GM12878 (cell line): ENCODE measurements at regions not wholly inside any gene's neighbourhood (a gene's known extent, or its start where the extent isn't known, plus 50 kb on each side); places are given as distances from the start of the nearest gene placed in this dataset.

Experiments
- ATAC-seq: fragments of 200-7000 bp; cut with Tn5 transposase; 3 replicates; pipeline ENCODE4 v1.9.1; 2020; ENCODE audit warnings: mild to moderate bottlenecking, moderate library complexity
- BruUV-seq: library from RNA; stranded (reverse); fragments of 400-500 nt; replicated peaks from 2 replicates; lab custom pipeline; 2021; lab: Mats Ljungman, UMichigan
- CTCF ChIA-PET: fragments of 300-600 bp; sonication (Branson Sonifier 250); formaldehyde crosslinking; extraction: SDS; loops from one replicate; lab custom pipeline; 2021; ENCODE audit warnings: inconsistent platforms; lab: Yijun Ruan, JAX
- POLR2A ChIA-PET: fragments of 350-600 bp; formaldehyde crosslinking; extraction: SDS; loops from one replicate; lab custom pipeline; 2021; ENCODE audit warnings: inconsistent platforms; lab: Charles Lee
- RAD21 ChIA-PET: fragments of 300-600 bp; sonication (Branson Sonifier 250); formaldehyde crosslinking; loops from one replicate; lab custom pipeline; 2023; ENCODE audit warnings: antibody characterized with exemption; ENCODE audit not compliant: unreplicated experiment; lab: Charles Lee
- SMC1A ChIA-PET: fragments of 300-600 bp; sonication (Branson Sonifier 250); formaldehyde crosslinking; loops from one replicate; lab custom pipeline; 2023; ENCODE audit not compliant: unreplicated experiment, uncharacterized antibody; lab: Charles Lee
- DNase-seq: peaks from one replicate; pipeline ENCODE4 v3.0.0-alpha.2; 2011; ENCODE audit warnings: low read depth, low spot score
- FAIRE-seq: peaks from 3 replicates; lab custom pipeline; 2011; peaks lifted over from hg19 to GRCh38; lab: Jason Lieb, UNC
- H2AFZ ChIP-seq: 2 replicates; pipeline ENCODE4 v1.6.0; 2011; ENCODE audit warnings: low read depth, low read length, control low read depth; ENCODE audit not compliant: control insufficient read depth
- H3K27ac ChIP-seq: 2 replicates; pipeline ENCODE4 v1.5.1; 2011; ENCODE audit warnings: control low read depth; ENCODE audit not compliant: control insufficient read depth, insufficient read depth
- H3K27me3 ChIP-seq, 2 experiments: replicated peaks in 1 of 2; 2 replicates each; pipeline versions ENCODE4 v1.6.0 to v1.6.1; 2011; ENCODE audit warnings: low read length in 1 of 2; ENCODE audit not compliant: control insufficient read depth in 2 of 2, insufficient read depth in 2 of 2
- H3K36me3 ChIP-seq, 2 experiments: 2 replicates each; pipeline ENCODE4 v1.5.1; 2011; ENCODE audit warnings: low read length in 1 of 2; ENCODE audit not compliant: control insufficient read depth in 2 of 2, insufficient read depth in 2 of 2
- H3K4me1 ChIP-seq: 2 replicates; pipeline ENCODE4 v1.6.1; 2011; ENCODE audit warnings: mild to moderate bottlenecking, low read length, moderate library complexity, mixed read lengths; ENCODE audit not compliant: control insufficient read depth, insufficient read depth
- H3K4me2 ChIP-seq: 2 replicates; pipeline ENCODE4 v1.6.0; 2011; ENCODE audit warnings: control low read depth; ENCODE audit not compliant: control insufficient read depth, insufficient read depth
- H3K4me3 ChIP-seq: fragments of 200-600 bp; sonication (generic); 2 replicates; pipeline ENCODE4 v1.5.1; 2016
- H3K79me2 ChIP-seq: 2 replicates; pipeline ENCODE4 v1.6.0; 2011; ENCODE audit warnings: low read length; ENCODE audit not compliant: control insufficient read depth, insufficient read depth
- H3K9ac ChIP-seq: 2 replicates; pipeline ENCODE4 v1.8.0; 2011; ENCODE audit warnings: low read length, control low read depth, mixed read lengths; ENCODE audit not compliant: control insufficient read depth, insufficient read depth
- H3K9me3 ChIP-seq: replicated peaks from 3 replicates; pipeline ENCODE4 v1.5.1; 2011; ENCODE audit warnings: mild to moderate bottlenecking, low read length; ENCODE audit not compliant: control insufficient read depth, insufficient read depth
- H4K20me1 ChIP-seq: 2 replicates; pipeline ENCODE4 v1.6.0; 2011; ENCODE audit not compliant: control insufficient read depth, insufficient read depth
- HCFC1 ChIP-seq: fragments of 150-350 bp; IDR thresholded peaks from 2 replicates; pipeline ENCODE4 v1.6.1; 2014; ENCODE audit warnings: low read length
- JUNB ChIP-seq: IDR thresholded peaks from 2 replicates; pipeline ENCODE4 v1.6.1; 2016; ENCODE audit warnings: antibody characterized with exemption, mild to moderate bottlenecking
- MXI1 ChIP-seq: fragments of 150-350 bp; IDR thresholded peaks from 2 replicates; pipeline ENCODE4 v1.6.1; 2011; ENCODE audit warnings: low read depth, mild to moderate bottlenecking, inconsistent platforms, low read length, improper control_type of control experiment
- NR2C2 ChIP-seq: IDR thresholded peaks from 2 replicates; pipeline ENCODE4 v1.6.1; 2011; ENCODE audit warnings: borderline replicate concordance, low read depth; ENCODE audit not compliant: control insufficient read depth, insufficient read length
- NRF1 ChIP-seq: conservative IDR thresholded peaks from 2 replicates; pipeline ENCODE4 v1.6.1; 2011; ENCODE audit warnings: mild to moderate bottlenecking, low read depth, low read length, improper control_type of control experiment
- POLR2A ChIP-seq: IDR thresholded peaks from 2 replicates; pipeline ENCODE4 v1.6.1; 2011; ENCODE audit warnings: low read depth, mild to moderate bottlenecking, low read length
- RAD21 ChIP-seq: IDR thresholded peaks from 2 replicates; pipeline ENCODE4 v1.6.1; 2011; ENCODE audit warnings: mild to moderate bottlenecking, low read depth, low read length, moderate library complexity; ENCODE audit not compliant: insufficient read depth
- SIX5 ChIP-seq: IDR thresholded peaks from 2 replicates; pipeline ENCODE4 v1.6.1; 2011; ENCODE audit warnings: mild to moderate bottlenecking, low read depth, low read length, moderate library complexity; ENCODE audit not compliant: severe bottlenecking
- SMARCA5 ChIP-seq: fragments of 450-650 bp; IDR thresholded peaks from 2 replicates; pipeline ENCODE4 v1.6.1; 2017; ENCODE audit warnings: mild to moderate bottlenecking
- SREBF2 ChIP-seq: IDR thresholded peaks from 2 replicates; pipeline ENCODE4 v1.6.1; 2012; ENCODE audit warnings: mild to moderate bottlenecking, low read length
- SUPT20H ChIP-seq: IDR thresholded peaks from 2 replicates; pipeline ENCODE4 v1.6.1; 2011; ENCODE audit warnings: low read depth, mild to moderate bottlenecking, low read length, moderate library complexity, borderline replicate concordance; ENCODE audit not compliant: control insufficient read depth
- ZNF207 ChIP-seq: fragments of 450-650 bp; IDR thresholded peaks from 2 replicates; pipeline ENCODE4 v1.6.1; 2014; ENCODE audit warnings: antibody characterized with exemption, mild to moderate bottlenecking, borderline replicate concordance
- WGBS: methylation state at CpG from one replicate; pipeline ENCODE4 v1.1.6; 2016; ENCODE audit warnings: low lambda C conversion rate; ENCODE audit not compliant: insufficient replicate concordance, insufficient coverage; ENCODE audit errors: missing lambda C conversion rate; 5-methylcytosine and 5-hydroxymethylcytosine counted together
- in situ Hi-C: fragments of 300-500 bp; cut with MboI; formaldehyde crosslinking; loops from 9 replicates; pipeline ENCODE4 v1.14.3; 2018; ENCODE audit warnings: mixed read lengths
- intact Hi-C: fragments of 100-400 bp; cut with micrococcal nuclease; formaldehyde crosslinking; loops from one replicate; pipeline ENCODE4 v1.14.2; 2022; ENCODE audit not compliant: unreplicated experiment

DNA sequence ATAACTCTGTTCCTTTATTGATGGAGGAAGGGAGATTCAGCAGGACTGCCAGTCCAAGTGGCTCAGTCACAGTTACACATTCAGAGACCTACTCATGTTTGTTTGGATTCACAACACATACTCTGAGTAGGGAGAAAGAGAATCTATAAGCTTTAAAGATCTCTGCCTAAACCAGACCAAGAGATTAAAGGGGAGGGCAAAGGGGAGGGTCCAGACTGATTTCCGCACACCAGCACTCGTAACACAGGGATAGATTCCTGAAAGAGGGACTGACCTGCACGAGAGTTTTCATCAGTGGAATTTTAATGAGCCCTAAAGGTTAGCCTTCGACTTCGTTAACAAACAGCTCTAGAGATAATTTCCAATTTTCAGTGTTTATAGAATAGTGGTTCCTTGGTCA is 71.7 kb upstream of the PMFBP1 start:
- Histone ChIP-seq H3K79me2 (no peaks in the 10 kb centered on the region), H3K27ac (no peak overlapping the region), H3K4me1 (peaks cover 7% of the 10 kb centered on the region), H3K4me3 (no peak overlapping the region), H3K36me3 (no peaks in the 10 kb centered on the region), H3K27me3 (no peaks in the 10 kb centered on the region), H3K9ac (no peak overlapping the region), H3K9me3 (no peaks in the 10 kb centered on the region), H4K20me1 (no peaks in the 10 kb centered on the region), H3K4me2 (no peak overlapping the region), H2AFZ (no peak overlapping the region)
- ChIA-PET SMC1A (interaction anchor here (0.6 to 1.3 kb wide), 2 partner anchors 35 to 223 kb away, joined by 3 read pairs; no protein-coding TSS in a partner anchor), CTCF (interaction anchor here (1.5 kb wide), 1 partner anchor 9 kb away, joined by 6 read pairs; no protein-coding TSS in a partner anchor), POLR2A (no interaction called here), RAD21 (interaction anchor here (0.6 to 0.9 kb wide), 2 partner anchors 119 to 613 kb away, joined by 3 to 4 read pairs; no protein-coding TSS in a partner anchor)
- in situ Hi-C loops (no loop called here), intact Hi-C loops (loop anchor here (10.0 kb wide), 1 partner anchor 119 kb away; no protein-coding TSS in a partner anchor)
- TF ChIP-seq SIX5 (no peak), SMARCA5 (no peak), NR2C2 (no peak), POLR2A (no peak), JUNB (no peak)
- BruUV-seq, result no TSS peak
- no peak for FAIRE-seq
- WGBS, result 62% methylated on average over 5 of the region's 5 CpGs
- DNase-seq, result no peak
- ATAC-seq, result no peak

DNA sequence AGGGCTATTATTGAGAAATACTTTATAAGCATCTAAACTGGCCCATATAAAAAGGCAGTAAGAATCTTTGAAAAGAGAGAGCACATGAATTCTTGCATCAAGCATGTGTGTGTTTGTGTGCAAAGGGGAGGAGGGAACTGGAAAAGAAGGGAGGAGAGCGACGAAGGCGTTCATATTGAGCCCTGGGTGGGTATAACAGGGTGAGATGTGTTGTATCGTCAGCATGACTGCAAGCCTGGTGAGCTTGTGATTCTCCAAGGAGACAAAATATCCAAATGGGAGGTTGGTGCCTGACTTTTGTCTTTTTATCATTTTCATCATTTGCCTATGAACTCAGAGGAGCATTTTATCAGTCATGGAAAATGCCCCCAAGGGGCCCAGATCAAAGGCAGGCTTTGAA is 70.8 kb upstream of the PMFBP1 start:
- no TSS peak for BruUV-seq
- in situ Hi-C loops (no loop called here), intact Hi-C loops (loop anchor here (1.0 to 10.0 kb wide), 2 partner anchors 118 to 225 kb away; no protein-coding TSS in a partner anchor)
- DNase-seq (no peak), ATAC-seq (no peak), FAIRE-seq (no peak)
- CTCF ChIA-PET, result no interaction called here
- no peaks in the 10 kb centered on the region for H3K27me3 ChIP-seq
- TF ChIP-seq RAD21, result no peak
- no peak for TF ChIP-seq MXI1
- no peak for TF ChIP-seq SREBF2
- TF ChIP-seq ZNF207, result no peak
- TF ChIP-seq HCFC1, result no peak
- TF ChIP-seq NRF1, result no peak
- TF ChIP-seq SUPT20H, result no peak
- no peak overlapping the region for H3K9ac ChIP-seq
- WGBS, result 88% methylated on average over 4 of the region's 4 CpGs
- H3K9me3 ChIP-seq, result no peaks in the 10 kb centered on the region
- RAD21 ChIA-PET, result no interaction called here
- no peak overlapping the region for H2AFZ ChIP-seq
- peaks cover 7% of the 10 kb centered on the region for H3K4me1 ChIP-seq
- no peaks in the 10 kb centered on the region for H3K79me2 ChIP-seq
- H3K4me3 ChIP-seq, result no peak overlapping the region
- H3K36me3 ChIP-seq, result no peaks in the 10 kb centered on the region
- no peaks in the 10 kb centered on the region for H4K20me1 ChIP-seq
- no peak overlapping the region for H3K4me2 ChIP-seq
- SMC1A ChIA-PET, result no interaction called here
- POLR2A ChIA-PET, result no interaction called here
- no peak overlapping the region for H3K27ac ChIP-seq
